GM18873 (cell line): ENCODE measurements at regions not wholly inside any gene's neighbourhood (a gene's known extent, or its start where the extent isn't known, plus 50 kb on each side); places are given as distances from the start of the nearest gene placed in this dataset.
"Not testable (repeated sequence)": the region's sequence is repeated elsewhere in the genome, so short reads cannot be mapped to it uniquely, and the experiment has no call there.

Source experiments
- ATAC-seq: cut with Tn5 transposase; IDR thresholded peaks from one replicate; pipeline ENCODE4 v1.9.1; 2021; ENCODE audit warnings: mild to moderate bottlenecking, moderate library complexity, moderate number of reproducible peaks; ENCODE audit not compliant: unreplicated experiment, low FRiP score

DNA sequence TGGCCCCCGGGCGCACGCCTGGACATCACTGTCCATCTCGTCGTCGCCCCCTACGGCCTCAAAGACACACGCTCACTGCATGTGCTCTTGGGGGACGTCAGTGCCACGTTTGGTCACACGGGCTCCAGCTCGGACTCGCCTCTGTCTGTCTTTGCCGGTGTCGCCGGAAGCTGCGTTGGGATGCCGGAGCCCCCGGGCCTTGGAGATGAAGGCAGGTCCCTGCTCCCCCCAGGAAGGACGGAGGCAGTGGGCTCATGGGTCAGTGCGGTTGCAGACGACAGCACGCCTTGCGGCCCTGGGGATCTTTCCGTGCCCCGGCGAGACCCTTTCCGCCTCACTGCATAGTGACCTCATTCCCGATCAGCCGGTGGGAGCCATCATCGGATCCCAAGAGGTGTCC is 1399.9 kb upstream of the PCDH10 start:
- ATAC-seq, result not testable (repeated sequence)

DNA sequence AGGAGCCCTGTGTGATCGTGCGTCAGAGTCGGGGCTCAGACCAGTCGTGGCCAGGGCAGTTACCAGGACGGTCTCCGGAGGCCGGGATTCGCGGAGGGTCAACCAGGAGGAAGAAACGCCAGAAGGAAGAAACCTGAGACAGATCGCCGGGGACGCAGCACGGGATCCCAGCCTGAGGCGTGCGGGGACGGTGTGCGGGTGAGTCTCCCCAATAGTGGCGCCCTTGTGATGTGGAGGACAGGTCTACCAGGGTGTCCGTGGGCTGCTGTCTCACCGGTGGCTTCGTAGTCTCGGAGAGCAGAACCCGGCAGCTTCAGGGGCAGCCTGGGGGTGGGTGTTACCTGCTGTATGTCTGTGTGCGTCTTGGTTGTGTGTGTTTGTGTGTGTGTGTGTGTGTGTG is 1399.1 kb upstream of the PCDH10 start:
- not testable (repeated sequence) for ATAC-seq

DNA sequence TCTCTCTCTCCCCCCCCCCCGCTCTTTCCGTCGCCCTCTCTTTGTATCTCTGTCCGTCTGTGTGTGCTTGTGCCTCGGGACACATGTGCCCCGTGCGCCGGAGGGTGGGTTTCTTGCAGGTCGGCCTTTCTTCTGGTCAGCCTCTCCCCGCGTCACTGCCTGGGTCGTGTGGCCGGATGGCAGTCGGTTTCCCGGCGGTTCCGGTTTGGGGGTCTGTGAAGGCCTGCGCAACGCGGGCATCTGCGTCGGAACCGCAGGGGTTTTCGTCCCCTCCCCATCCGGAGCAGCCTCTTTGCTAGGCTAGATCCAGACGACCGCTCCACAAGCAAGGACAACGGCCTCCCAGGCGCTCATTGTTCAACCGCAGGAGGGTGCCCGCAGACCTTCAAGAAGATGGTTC is 1398.6 kb upstream of the PCDH10 start:
- not testable (repeated sequence) for ATAC-seq

DNA sequence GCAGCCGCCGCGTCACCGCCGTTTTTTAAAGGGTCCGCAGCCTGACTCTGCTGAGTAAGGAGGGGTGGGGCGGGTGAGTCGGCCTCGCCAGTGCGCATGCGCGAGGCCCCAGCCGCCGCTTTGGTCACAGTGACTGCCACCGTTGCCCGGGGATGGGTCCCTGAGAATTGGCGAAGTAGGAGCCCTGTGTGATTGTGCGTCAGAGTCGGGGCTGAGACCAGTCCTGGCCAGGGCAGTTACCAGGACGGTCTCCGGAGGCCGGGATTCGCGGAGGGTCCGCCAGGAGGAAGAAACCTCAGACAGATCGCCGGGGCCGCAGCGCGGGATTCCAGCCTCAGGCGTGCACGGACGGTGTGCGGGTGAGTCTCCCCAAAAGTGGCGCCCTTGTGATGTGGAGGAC is 1386.9 kb upstream of the PCDH10 start:
- ATAC-seq, result not testable (repeated sequence)

DNA sequence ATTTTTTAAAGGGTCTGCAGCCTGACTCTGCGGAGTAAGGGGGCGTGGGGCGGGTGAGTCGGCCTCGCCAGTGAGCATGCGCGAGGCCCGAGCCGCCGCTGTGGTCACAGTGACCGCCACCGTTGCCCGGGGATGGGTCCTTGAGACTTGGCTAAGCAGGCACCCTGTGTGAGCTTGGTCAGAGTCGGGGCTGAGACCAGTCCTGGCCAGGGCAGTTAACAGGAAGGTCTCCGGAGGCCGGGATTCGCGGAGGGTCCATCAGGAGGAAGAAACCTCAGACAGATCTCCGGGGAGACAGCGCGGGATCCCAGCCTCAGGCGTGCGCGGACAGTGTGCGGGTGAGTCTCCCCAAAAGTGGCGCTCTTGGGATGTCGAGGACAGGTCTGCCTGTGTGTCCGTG is 1384.4 kb upstream of the PCDH10 start:
- no peak for ATAC-seq

DNA sequence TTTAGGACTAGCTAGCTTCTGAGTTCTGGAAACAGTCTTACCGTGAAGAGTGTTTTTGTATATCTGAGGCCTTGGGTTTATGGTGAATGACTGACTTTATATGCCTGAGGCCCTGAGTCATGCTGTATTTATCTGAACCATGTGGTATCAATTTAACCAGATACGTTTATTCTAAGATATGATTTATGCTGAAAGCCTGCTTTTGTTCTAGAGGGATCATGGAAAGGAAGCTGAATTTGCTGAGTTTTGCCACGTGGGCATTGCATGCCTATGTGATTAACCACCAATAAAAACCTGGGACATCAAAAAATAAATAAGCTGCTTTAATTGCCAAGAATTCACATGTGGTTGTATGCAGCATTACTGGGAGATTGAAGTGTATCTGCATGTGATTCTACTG is 1374.7 kb upstream of the PCDH10 start:
- ATAC-seq, result not testable (repeated sequence)

DNA sequence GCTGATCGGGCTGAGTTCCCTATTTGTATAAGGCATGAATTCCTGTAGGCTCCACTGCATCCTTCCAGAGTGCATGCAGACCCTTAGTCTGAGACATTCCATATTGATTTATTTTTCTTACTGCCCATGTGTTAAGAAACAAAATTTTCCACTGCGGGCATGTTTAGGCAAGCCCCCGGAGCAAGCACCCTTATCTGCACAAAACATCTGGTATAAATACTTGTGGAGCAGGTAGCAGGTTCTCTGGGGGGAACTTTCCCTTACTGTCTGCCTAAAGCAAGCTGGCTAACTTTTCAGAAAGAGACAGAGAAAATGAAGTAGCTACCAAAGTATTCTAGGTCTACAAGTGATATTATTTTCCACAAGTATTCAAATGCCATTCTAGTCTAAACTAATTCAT is 1338.5 kb upstream of the PCDH10 start:
- ATAC-seq, result not testable (repeated sequence)
